ENCODE measurements at regions not wholly inside any gene's neighbourhood (a gene's known extent, or its start where the extent isn't known, plus 50 kb on each side); places are given as distances from the start of the nearest gene placed in this dataset.

- Histone ChIP-seq H3K9ac (ENCODE audit: low read depth, low read length) (no peak overlapping the region), H3K27ac (ENCODE audit: low read depth, low read length) (peak overlapping the region; percentile 77), H3K27me3 (ENCODE audit: control insufficient read depth, insufficient read depth, low read length) (no peaks in the 10 kb centered on the region), H3K4me1 (ENCODE audit: control insufficient read depth, insufficient read depth, low read length) (peaks cover 37% of the 10 kb centered on the region), H3K9me3 (ENCODE audit: control insufficient read depth, insufficient read depth, low read length) (no peaks in the 10 kb centered on the region), H3K36me3 (ENCODE audit: control insufficient read depth, insufficient read depth, low read length) (no peaks in the 10 kb centered on the region), H3K4me3 (ENCODE audit: low read depth, low read length) (no peak overlapping the region)
Observed at GRCh38 chr4:56757821-56758411, 63.6 kb downstream of the SPINK2 start.

- Histone ChIP-seq H3K9me3 (ENCODE audit: control insufficient read depth, insufficient read depth, low read length) (no peaks in the 10 kb centered on the region), H3K4me3 (ENCODE audit: low read depth, low read length) (no peak overlapping the region), H3K36me3 (ENCODE audit: control insufficient read depth, insufficient read depth, low read length) (no peaks in the 10 kb centered on the region), H3K27ac (ENCODE audit: low read depth, low read length) (peak overlapping the region; percentile 77), H3K4me1 (ENCODE audit: control insufficient read depth, insufficient read depth, low read length) (peaks cover 32% of the 10 kb centered on the region), H3K27me3 (ENCODE audit: control insufficient read depth, insufficient read depth, low read length) (no peaks in the 10 kb centered on the region), H3K9ac (ENCODE audit: low read depth, low read length) (no peak overlapping the region)
Observed at GRCh38 chr4:56757261-56757746, 64.2 kb downstream of the SPINK2 start.

GRCh38 chr4:56755901-56756300 is 65.6 kb downstream of the SPINK2 start:
- Histone ChIP-seq H3K4me3 (ENCODE audit: low read depth, low read length) (no peak overlapping the region), H3K27ac (ENCODE audit: low read depth, low read length) (no peak overlapping the region), H3K9ac (ENCODE audit: low read depth, low read length) (no peak overlapping the region), H3K9me3 (ENCODE audit: control insufficient read depth, insufficient read depth, low read length) (no peaks in the 10 kb centered on the region), H3K27me3 (ENCODE audit: control insufficient read depth, insufficient read depth, low read length) (no peaks in the 10 kb centered on the region), H3K4me1 (ENCODE audit: control insufficient read depth, insufficient read depth, low read length) (peaks cover 30% of the 10 kb centered on the region), H3K36me3 (ENCODE audit: control insufficient read depth, insufficient read depth, low read length) (no peaks in the 10 kb centered on the region)

- no peaks in the 10 kb centered on the region for H3K9me3 ChIP-seq (ENCODE audit: control insufficient read depth, insufficient read depth, low read length)
- H3K4me1 ChIP-seq (ENCODE audit: control insufficient read depth, insufficient read depth, low read length) = peaks cover 16% of the 10 kb centered on the region
- H3K27me3 ChIP-seq (ENCODE audit: control insufficient read depth, insufficient read depth, low read length) = no peaks in the 10 kb centered on the region
- no peak overlapping the region for H3K27ac ChIP-seq (ENCODE audit: low read depth, low read length)
- H3K4me3 ChIP-seq (ENCODE audit: low read depth, low read length) = no peak overlapping the region
- H3K9ac ChIP-seq (ENCODE audit: low read depth, low read length) = no peak overlapping the region
- H3K36me3 ChIP-seq (ENCODE audit: control insufficient read depth, insufficient read depth, low read length) = no peaks in the 10 kb centered on the region
Observed at GRCh38 chr4:56752985-56753384, 68.5 kb downstream of the SPINK2 start.

GRCh38 chr4:56750231-56750630 is 69.1 kb upstream of the HOPX start:
- no peaks in the 10 kb centered on the region for H3K9me3 ChIP-seq (ENCODE audit: control insufficient read depth, insufficient read depth, low read length)
- H3K9ac ChIP-seq (ENCODE audit: low read depth, low read length) = no peak overlapping the region
- H3K36me3 ChIP-seq (ENCODE audit: control insufficient read depth, insufficient read depth, low read length) = no peaks in the 10 kb centered on the region
- no peak overlapping the region for H3K27ac ChIP-seq (ENCODE audit: low read depth, low read length)
- no peaks in the 10 kb centered on the region for H3K4me1 ChIP-seq (ENCODE audit: control insufficient read depth, insufficient read depth, low read length)
- no peak overlapping the region for H3K4me3 ChIP-seq (ENCODE audit: low read depth, low read length)
- no peaks in the 10 kb centered on the region for H3K27me3 ChIP-seq (ENCODE audit: control insufficient read depth, insufficient read depth, low read length)

GRCh38 chr4:56748271-56748670 is 67.2 kb upstream of the HOPX start:
- H3K9ac ChIP-seq (ENCODE audit: low read depth, low read length) = no peak overlapping the region
- H3K4me1 ChIP-seq (ENCODE audit: control insufficient read depth, insufficient read depth, low read length) = no peaks in the 10 kb centered on the region
- no peaks in the 10 kb centered on the region for H3K27me3 ChIP-seq (ENCODE audit: control insufficient read depth, insufficient read depth, low read length)
- no peaks in the 10 kb centered on the region for H3K36me3 ChIP-seq (ENCODE audit: control insufficient read depth, insufficient read depth, low read length)
- no peak overlapping the region for H3K27ac ChIP-seq (ENCODE audit: low read depth, low read length)
- no peak overlapping the region for H3K4me3 ChIP-seq (ENCODE audit: low read depth, low read length)
- H3K9me3 ChIP-seq (ENCODE audit: control insufficient read depth, insufficient read depth, low read length) = no peaks in the 10 kb centered on the region

GRCh38 chr4:56746639-56747038 is 65.5 kb upstream of the HOPX start:
- Histone ChIP-seq H3K9me3 (ENCODE audit: control insufficient read depth, insufficient read depth, low read length) (no peaks in the 10 kb centered on the region), H3K27me3 (ENCODE audit: control insufficient read depth, insufficient read depth, low read length) (no peaks in the 10 kb centered on the region), H3K27ac (ENCODE audit: low read depth, low read length) (no peak overlapping the region), H3K4me1 (ENCODE audit: control insufficient read depth, insufficient read depth, low read length) (no peaks in the 10 kb centered on the region), H3K36me3 (ENCODE audit: control insufficient read depth, insufficient read depth, low read length) (no peaks in the 10 kb centered on the region), H3K9ac (ENCODE audit: low read depth, low read length) (no peak overlapping the region), H3K4me3 (ENCODE audit: low read depth, low read length) (no peak overlapping the region)

- Histone ChIP-seq H3K36me3 (ENCODE audit: control insufficient read depth, insufficient read depth, low read length) (no peaks in the 10 kb centered on the region), H3K27me3 (ENCODE audit: control insufficient read depth, insufficient read depth, low read length) (no peaks in the 10 kb centered on the region), H3K9me3 (ENCODE audit: control insufficient read depth, insufficient read depth, low read length) (no peaks in the 10 kb centered on the region), H3K27ac (ENCODE audit: low read depth, low read length) (no peak overlapping the region), H3K9ac (ENCODE audit: low read depth, low read length) (no peak overlapping the region), H3K4me1 (ENCODE audit: control insufficient read depth, insufficient read depth, low read length) (no peaks in the 10 kb centered on the region), H3K4me3 (ENCODE audit: low read depth, low read length) (no peak overlapping the region)
Observed at GRCh38 chr4:56745042-56745441, 63.9 kb upstream of the HOPX start.

- no peak overlapping the region for H3K27ac ChIP-seq (ENCODE audit: low read depth, low read length)
- H3K36me3 ChIP-seq (ENCODE audit: control insufficient read depth, insufficient read depth, low read length) = no peaks in the 10 kb centered on the region
- no peaks in the 10 kb centered on the region for H3K4me1 ChIP-seq (ENCODE audit: control insufficient read depth, insufficient read depth, low read length)
- H3K4me3 ChIP-seq (ENCODE audit: low read depth, low read length) = no peak overlapping the region
- H3K27me3 ChIP-seq (ENCODE audit: control insufficient read depth, insufficient read depth, low read length) = no peaks in the 10 kb centered on the region
- H3K9ac ChIP-seq (ENCODE audit: low read depth, low read length) = no peak overlapping the region
- no peaks in the 10 kb centered on the region for H3K9me3 ChIP-seq (ENCODE audit: control insufficient read depth, insufficient read depth, low read length)
Observed at GRCh38 chr4:56744030-56744429, 62.9 kb upstream of the HOPX start.

- Histone ChIP-seq H3K27ac (ENCODE audit: low read depth, low read length) (no peak overlapping the region), H3K9me3 (ENCODE audit: control insufficient read depth, insufficient read depth, low read length) (no peaks in the 10 kb centered on the region), H3K27me3 (ENCODE audit: control insufficient read depth, insufficient read depth, low read length) (no peaks in the 10 kb centered on the region), H3K9ac (ENCODE audit: low read depth, low read length) (no peak overlapping the region), H3K4me3 (ENCODE audit: low read depth, low read length) (no peak overlapping the region), H3K4me1 (ENCODE audit: control insufficient read depth, insufficient read depth, low read length) (no peaks in the 10 kb centered on the region), H3K36me3 (ENCODE audit: control insufficient read depth, insufficient read depth, low read length) (no peaks in the 10 kb centered on the region)
Observed at GRCh38 chr4:56743550-56743949, 62.5 kb upstream of the HOPX start.

- Histone ChIP-seq H3K27ac (ENCODE audit: low read depth, low read length) (no peak overlapping the region), H3K9ac (ENCODE audit: low read depth, low read length) (no peak overlapping the region), H3K4me1 (ENCODE audit: control insufficient read depth, insufficient read depth, low read length) (no peaks in the 10 kb centered on the region), H3K36me3 (ENCODE audit: control insufficient read depth, insufficient read depth, low read length) (no peaks in the 10 kb centered on the region), H3K9me3 (ENCODE audit: control insufficient read depth, insufficient read depth, low read length) (no peaks in the 10 kb centered on the region), H3K4me3 (ENCODE audit: low read depth, low read length) (no peak overlapping the region), H3K27me3 (ENCODE audit: control insufficient read depth, insufficient read depth, low read length) (no peaks in the 10 kb centered on the region)
Observed at GRCh38 chr4:56742080-56742871, 61.2 kb upstream of the HOPX start.
